Astrocyte of the spinal cord (primary cell): ENCODE measurements at regions not wholly inside any gene's neighbourhood (a gene's known extent, or its start where the extent isn't known, plus 50 kb on each side); places are given as distances from the start of the nearest gene placed in this dataset.

Experiments used
- DNase-seq: peaks from one replicate; pipeline ENCODE4 v3.0.0; 2011; ENCODE audit warnings: low read depth, low spot score
- H3K4me3 ChIP-seq: 2 replicates; pipeline ENCODE4 v1.5.1; 2011; ENCODE audit warnings: low read depth, mild to moderate bottlenecking, low read length, moderate library complexity
- in situ Hi-C: cut with HindIII; loops from 2 replicates; pipeline ENCODE4 v1.10.0; 2017; ENCODE audit warnings: low sequenced_read_pairs
- TF ChIP-seq, protein P1 (sequence below): IDR thresholded peaks from 2 replicates; pipeline ENCODE4 v1.5.1; 2012; ENCODE audit warnings: low read depth, mild to moderate bottlenecking, low read length, inconsistent platforms

DNA sequence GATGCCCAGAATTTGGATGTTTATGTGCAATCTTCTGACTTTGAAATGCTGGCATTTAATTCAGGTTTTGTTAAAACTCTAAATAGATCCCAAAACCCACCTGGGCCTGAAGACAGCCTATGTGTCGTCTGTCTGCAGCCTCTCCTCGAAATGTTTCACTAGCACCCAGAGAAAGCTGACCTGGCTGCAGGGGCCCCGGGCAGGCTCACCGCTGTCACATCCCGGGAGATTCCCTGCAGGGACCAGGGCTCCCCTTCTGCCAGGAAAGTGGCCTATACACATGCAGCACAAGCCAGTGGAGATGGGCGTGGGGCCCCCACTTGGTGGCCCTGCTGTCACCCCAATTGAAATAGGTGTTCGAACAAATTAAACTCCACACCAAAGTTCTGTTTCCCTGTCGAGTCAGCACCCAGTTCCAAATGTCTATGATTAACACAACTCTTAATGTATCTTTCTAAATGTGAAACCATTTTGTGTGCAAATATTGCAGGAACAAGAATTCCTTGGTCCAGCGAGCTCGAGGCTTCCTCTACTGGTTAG is 145.8 kb upstream of the ZNF507 start:
- H3K4me3 ChIP-seq, result no peak overlapping the region
- DNase-seq, result no peak
- TF ChIP-seq, protein P1, sequence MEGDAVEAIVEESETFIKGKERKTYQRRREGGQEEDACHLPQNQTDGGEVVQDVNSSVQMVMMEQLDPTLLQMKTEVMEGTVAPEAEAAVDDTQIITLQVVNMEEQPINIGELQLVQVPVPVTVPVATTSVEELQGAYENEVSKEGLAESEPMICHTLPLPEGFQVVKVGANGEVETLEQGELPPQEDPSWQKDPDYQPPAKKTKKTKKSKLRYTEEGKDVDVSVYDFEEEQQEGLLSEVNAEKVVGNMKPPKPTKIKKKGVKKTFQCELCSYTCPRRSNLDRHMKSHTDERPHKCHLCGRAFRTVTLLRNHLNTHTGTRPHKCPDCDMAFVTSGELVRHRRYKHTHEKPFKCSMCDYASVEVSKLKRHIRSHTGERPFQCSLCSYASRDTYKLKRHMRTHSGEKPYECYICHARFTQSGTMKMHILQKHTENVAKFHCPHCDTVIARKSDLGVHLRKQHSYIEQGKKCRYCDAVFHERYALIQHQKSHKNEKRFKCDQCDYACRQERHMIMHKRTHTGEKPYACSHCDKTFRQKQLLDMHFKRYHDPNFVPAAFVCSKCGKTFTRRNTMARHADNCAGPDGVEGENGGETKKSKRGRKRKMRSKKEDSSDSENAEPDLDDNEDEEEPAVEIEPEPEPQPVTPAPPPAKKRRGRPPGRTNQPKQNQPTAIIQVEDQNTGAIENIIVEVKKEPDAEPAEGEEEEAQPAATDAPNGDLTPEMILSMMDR, result no peak
- in situ Hi-C loops, result no loop called here

DNA sequence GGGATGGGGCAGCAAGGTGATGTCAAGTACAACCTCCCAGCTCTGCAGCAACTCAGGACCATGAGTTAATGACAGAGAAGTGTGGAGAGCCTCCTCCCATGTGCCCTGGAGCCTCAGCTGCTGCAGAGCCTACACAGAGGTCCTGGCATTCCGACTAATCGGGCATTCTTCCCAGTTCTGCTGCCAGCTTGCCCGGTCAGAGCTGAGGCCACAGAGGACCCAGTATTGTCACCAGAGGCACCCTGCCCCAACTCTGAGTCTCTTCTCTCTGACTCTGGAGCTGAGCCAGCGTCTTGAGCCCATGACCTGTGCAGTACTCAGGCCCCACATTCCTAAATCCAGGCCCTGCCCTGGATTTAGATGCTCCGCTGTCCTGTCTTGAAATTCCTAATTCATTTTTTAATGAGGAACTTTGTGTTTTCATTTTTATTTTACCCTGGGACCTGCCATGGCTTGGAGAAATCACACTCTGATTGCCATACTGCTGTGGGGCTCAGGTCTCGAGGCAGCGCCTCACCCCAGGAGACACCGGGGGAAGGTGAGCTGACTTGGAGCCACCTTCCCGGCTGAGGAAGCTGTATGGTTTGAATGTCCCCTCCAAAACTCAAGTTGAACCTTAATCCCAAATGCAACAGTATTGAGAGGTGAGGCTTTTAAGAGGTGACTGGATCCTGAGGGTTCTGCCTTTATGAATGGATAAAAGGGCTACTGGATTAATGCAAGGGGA is 144.9 kb upstream of the ZNF507 start:
- in situ Hi-C loops, result no loop called here
- H3K4me3 ChIP-seq, result no peak overlapping the region
- DNase-seq, result no peak
- TF ChIP-seq, protein P1, result no peak

DNA sequence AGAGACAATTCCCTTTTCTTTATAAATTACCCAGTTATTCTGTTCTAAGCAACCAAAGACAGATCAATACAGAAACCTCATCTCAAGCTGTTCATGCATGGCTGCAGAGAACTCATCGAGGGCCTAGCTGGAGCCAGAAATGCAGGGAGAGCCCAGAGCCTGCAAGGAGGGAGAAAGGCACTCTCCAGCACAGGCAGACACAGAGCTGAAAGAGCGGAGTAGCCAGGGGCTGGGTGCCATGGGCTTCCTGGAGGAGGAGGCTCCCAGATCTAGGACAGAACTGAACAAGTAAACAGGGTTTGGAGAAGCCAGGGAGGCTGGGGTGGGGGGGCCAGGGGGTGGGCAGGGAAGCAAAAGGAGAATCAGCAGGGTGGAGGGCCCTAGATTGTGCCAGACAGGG is 144.2 kb upstream of the ZNF507 start:
- H3K4me3 ChIP-seq, result no peak overlapping the region
- DNase-seq, result no peak
- in situ Hi-C loops, result no loop called here
- TF ChIP-seq, protein P1, result no peak

DNA sequence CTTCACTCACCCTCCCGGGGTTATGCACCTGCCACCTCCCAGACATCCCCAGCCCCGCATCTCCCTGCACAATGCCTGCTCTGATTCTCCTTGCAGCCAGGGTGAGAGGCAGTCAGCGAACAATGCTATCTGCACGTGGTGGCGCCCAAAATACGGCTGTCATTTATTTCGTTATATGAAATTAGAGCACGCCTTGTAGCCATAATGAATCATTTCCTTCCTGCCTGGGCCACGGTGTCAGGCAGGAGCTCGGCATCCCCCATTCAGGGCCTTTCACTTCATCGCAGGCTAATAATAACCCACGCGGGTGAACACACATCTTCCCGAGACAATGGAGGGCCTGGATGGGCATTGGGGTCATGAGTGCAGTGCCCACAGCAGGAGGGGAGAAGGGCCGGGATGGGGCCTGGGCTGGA is 143.8 kb upstream of the ZNF507 start:
- in situ Hi-C loops, result no loop called here
- no peak overlapping the region for H3K4me3 ChIP-seq
- no peak for DNase-seq
- TF ChIP-seq, protein P1, result no peak

DNA sequence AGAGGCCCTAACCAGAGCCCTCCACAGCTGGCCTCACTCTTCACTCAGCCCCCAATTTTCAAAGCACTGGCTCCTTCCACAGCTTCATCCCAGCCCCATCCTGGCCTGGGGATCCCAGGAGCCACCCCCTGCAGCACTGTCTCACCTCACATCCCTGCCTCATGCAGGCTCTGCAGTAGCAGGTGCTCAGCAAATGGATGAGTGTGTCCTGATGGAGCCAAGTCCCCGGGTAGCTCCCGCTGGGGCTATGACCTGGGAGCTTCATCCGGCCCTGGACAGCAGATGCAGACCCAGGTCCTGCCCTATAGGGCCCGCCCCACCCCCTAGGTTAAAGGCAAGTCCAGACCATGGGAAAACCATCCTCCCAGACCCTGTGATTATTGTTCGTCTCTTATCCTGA is 143.2 kb upstream of the ZNF507 start:
- in situ Hi-C loops, result no loop called here
- no peak overlapping the region for H3K4me3 ChIP-seq
- TF ChIP-seq, protein P1, result no peak
- no peak for DNase-seq

DNA sequence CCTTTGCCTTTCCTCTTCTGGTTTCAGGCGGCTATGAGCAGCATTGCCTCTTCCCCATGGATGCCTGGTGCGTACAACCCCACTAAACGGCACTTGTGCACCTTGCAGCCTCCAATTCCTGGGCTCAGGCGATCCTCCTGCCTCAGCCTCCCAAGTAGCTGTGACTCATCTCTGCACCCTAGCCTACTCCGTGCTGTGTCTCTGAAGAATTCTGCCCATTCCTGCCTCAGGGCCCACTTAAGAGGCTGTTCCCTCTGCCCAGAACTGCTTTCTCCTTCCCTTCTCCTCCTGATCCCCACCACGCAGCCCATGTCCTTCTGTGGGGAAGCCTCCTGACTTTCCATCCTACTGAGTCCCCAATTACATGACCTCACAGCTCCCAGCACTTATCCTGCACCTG is 142.2 kb upstream of the ZNF507 start:
- TF ChIP-seq, protein P1, result no peak
- in situ Hi-C loops, result no loop called here
- H3K4me3 ChIP-seq, result no peak overlapping the region
- DNase-seq, result no peak

DNA sequence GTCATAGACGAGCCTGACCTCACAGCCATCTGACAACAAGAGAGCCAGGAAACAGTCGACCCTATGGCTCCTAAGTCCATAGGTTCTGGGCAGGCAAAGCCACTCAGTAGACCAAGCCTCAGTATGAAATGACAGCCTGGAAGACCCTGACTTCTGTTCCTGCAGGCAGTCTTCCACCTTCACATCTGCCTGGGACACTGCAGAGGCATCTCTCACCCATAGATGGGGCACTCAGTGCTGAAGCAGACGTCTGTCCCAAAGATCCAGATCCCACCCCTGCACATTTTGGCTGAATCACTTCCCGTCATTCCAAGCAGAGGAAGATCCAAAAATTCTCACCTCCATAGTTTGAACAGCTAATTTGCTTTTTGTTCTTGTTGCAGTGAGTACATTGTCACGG is 139.3 kb upstream of the ZNF507 start:
- TF ChIP-seq, protein P1, result no peak
- DNase-seq, result no peak
- no peak overlapping the region for H3K4me3 ChIP-seq
- in situ Hi-C loops, result no loop called here
